CD4-positive, alpha-beta T cell treated with Interleukin-4 for 4 hours (primary cell): ENCODE measurements at regions not wholly inside any gene's neighbourhood (a gene's known extent, or its start where the extent isn't known, plus 50 kb on each side); places are given as distances from the start of the nearest gene placed in this dataset.
"Not testable (repeated sequence)": the region's sequence is repeated elsewhere in the genome, so short reads cannot be mapped to it uniquely, and the experiment has no call there.

ENCODE experiments used
- DNase-seq: peaks from one replicate; pipeline ENCODE4 v3.0.0-alpha.2; 2020

GRCh38 chr11:38116616-38117015 lies 1518.6 kb upstream of the RAG2 start:
- DNase-seq = not testable (repeated sequence)

- not testable (repeated sequence) for DNase-seq
These were observed 1517.3 kb upstream of the RAG2 start for GRCh38 chr11:38115381-38115780.

GRCh38 chr11:38100836-38101462 lies 1502.9 kb upstream of the RAG2 start:
- DNase-seq = no peak

- DNase-seq = no peak
These were observed 1497.2 kb upstream of the RAG2 start for GRCh38 chr11:38095268-38095667.

- no peak for DNase-seq
These were observed 1491.7 kb upstream of the RAG2 start for GRCh38 chr11:38089726-38090125.

GRCh38 chr11:38060920-38061319 lies 1462.9 kb upstream of the RAG2 start:
- DNase-seq = no peak

GRCh38 chr11:38060136-38060535 lies 1462.1 kb upstream of the RAG2 start:
- DNase-seq = no peak

GRCh38 chr11:38046571-38047135 lies 1448.6 kb upstream of the RAG2 start:
- DNase-seq = no peak

- DNase-seq = no peak
These were observed 1445.0 kb upstream of the RAG2 start for GRCh38 chr11:38043060-38043459.

- DNase-seq = no peak
These were observed 1440.7 kb upstream of the RAG2 start for GRCh38 chr11:38038777-38039176.

- DNase-seq = no peak
These were observed 1421.2 kb upstream of the RAG2 start for GRCh38 chr11:38019072-38019775.

- DNase-seq = no peak
These were observed 1416.4 kb upstream of the RAG2 start for GRCh38 chr11:38014405-38014804.

- no peak for DNase-seq
These were observed 1415.1 kb upstream of the RAG2 start for GRCh38 chr11:38013157-38013556.

- DNase-seq = no peak
These were observed 1413.5 kb upstream of the RAG2 start for GRCh38 chr11:38011496-38011895.

- no peak for DNase-seq
These were observed 1411.9 kb upstream of the RAG2 start for GRCh38 chr11:38009932-38010331.

GRCh38 chr11:38006466-38006865 lies 1408.4 kb upstream of the RAG2 start:
- DNase-seq = no peak

- DNase-seq = no peak
These were observed 1407.6 kb upstream of the RAG2 start for GRCh38 chr11:38005597-38005996.

GRCh38 chr11:37999171-37999570 lies 1401.1 kb upstream of the RAG2 start:
- no peak for DNase-seq

- DNase-seq = no peak
These were observed 1397.8 kb upstream of the RAG2 start for GRCh38 chr11:37995886-37996285.

- no peak for DNase-seq
These were observed 1390.0 kb upstream of the RAG2 start for GRCh38 chr11:37988031-37988430.

GRCh38 chr11:37984991-37985390 lies 1387.0 kb upstream of the RAG2 start:
- no peak for DNase-seq

- DNase-seq = no peak
These were observed 1380.6 kb upstream of the RAG2 start for GRCh38 chr11:37978647-37979046.

- DNase-seq = no peak
These were observed 1375.9 kb upstream of the RAG2 start for GRCh38 chr11:37973941-37974340.

- DNase-seq = no peak
These were observed 1374.7 kb upstream of the RAG2 start for GRCh38 chr11:37972691-37973090.

GRCh38 chr11:37969336-37969735 lies 1371.3 kb upstream of the RAG2 start:
- not testable (repeated sequence) for DNase-seq
